Nephron (organoid): ENCODE measurements at regions not wholly inside any gene's neighbourhood (a gene's known extent, or its start where the extent isn't known, plus 50 kb on each side); places are given as distances from the start of the nearest gene placed in this dataset.

Experiments
- H3K27ac Mint-ChIP-seq, 3 experiments: 2 replicates each; pipeline ENCODE4 v1.8.0; 2020; ENCODE audit warnings: mixed read lengths in 3 of 3, mild to moderate bottlenecking in 2 of 3, moderate library complexity in 1 of 3
- H3K27me3 Mint-ChIP-seq: 2 replicates; pipeline ENCODE4 v1.8.0; 2021; ENCODE audit warnings: low read depth, mild to moderate bottlenecking, moderate library complexity, mixed read lengths
- H3K36me3 Mint-ChIP-seq: 2 replicates; pipeline ENCODE4 v1.8.0; 2020; ENCODE audit warnings: low read depth, mixed read lengths
- H3K4me1 Mint-ChIP-seq: 2 replicates; pipeline ENCODE4 v1.8.0; 2020; ENCODE audit warnings: mixed read lengths
- H3K4me3 Mint-ChIP-seq, 3 experiments: 2 replicates each; pipeline ENCODE4 v1.8.0; 2020; ENCODE audit warnings: mild to moderate bottlenecking in 3 of 3, mixed read lengths in 3 of 3, moderate library complexity in 2 of 3
- H3K9me3 Mint-ChIP-seq: 2 replicates; pipeline ENCODE4 v1.8.0; 2020; ENCODE audit warnings: mixed read lengths
- TF ChIP-seq, protein P1 (sequence below), 3 experiments: fragments of 200-600 bp; sonication (generic); IDR thresholded peaks; one replicate each; pipeline ENCODE4 v1.5.0; 2021; ENCODE audit warnings: antibody characterized with exemption in 3 of 3; ENCODE audit not compliant: unreplicated experiment in 3 of 3

DNA sequence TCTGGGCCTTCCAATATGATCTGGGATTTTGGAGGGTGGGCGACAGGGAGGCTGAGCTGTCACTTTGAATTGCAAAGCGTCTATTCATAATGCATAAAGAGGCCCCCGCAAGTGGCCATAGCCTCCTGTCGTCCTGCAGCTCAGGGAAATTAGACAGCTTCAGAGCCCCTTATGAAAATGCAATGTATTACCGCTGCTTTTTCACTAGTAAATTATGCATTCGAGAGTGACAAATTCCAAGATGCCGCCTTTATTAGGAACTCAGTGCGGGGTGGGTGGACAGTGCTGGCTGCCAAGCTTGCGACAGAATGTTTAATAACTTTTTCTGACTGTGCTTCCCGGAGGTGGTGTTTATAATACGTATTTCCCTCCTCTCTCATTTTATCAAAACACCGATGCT is 168.5 kb downstream of the DHX35 start:
- Mint-ChIP-seq H3K27ac (no peak overlapping the region), H3K36me3 (no peaks in the 10 kb centered on the region), H3K4me1 (peaks cover 6% of the 10 kb centered on the region), H3K9me3 (peaks cover 4% of the 10 kb centered on the region), H3K27me3 (no peaks in the 10 kb centered on the region), H3K4me3 (no peak overlapping the region)
- TF ChIP-seq, protein P1, sequence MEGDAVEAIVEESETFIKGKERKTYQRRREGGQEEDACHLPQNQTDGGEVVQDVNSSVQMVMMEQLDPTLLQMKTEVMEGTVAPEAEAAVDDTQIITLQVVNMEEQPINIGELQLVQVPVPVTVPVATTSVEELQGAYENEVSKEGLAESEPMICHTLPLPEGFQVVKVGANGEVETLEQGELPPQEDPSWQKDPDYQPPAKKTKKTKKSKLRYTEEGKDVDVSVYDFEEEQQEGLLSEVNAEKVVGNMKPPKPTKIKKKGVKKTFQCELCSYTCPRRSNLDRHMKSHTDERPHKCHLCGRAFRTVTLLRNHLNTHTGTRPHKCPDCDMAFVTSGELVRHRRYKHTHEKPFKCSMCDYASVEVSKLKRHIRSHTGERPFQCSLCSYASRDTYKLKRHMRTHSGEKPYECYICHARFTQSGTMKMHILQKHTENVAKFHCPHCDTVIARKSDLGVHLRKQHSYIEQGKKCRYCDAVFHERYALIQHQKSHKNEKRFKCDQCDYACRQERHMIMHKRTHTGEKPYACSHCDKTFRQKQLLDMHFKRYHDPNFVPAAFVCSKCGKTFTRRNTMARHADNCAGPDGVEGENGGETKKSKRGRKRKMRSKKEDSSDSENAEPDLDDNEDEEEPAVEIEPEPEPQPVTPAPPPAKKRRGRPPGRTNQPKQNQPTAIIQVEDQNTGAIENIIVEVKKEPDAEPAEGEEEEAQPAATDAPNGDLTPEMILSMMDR (IDR thresholded peaks at IDR 0.05; ENCODE audit: unreplicated experiment in 3 of 3): no peak

DNA sequence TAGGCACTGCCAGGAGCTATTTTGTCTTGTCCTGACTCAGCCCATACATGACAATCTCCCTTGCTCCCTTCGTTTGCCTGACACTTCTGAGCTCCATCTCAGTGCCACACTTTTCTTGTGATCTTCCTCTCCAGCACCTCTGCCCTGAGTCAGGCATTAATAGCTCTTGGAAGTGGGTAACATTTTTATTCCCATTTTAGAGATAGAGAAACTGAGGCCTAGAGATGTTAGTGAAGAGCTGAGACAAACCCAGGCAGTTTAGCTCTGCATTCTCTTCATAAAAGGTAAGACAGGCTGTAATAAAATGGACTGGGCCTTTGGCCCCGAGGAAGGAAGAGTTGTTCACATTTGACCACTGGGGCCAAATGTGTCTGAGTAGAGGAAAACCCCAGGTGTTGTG is 167.4 kb downstream of the DHX35 start:
- Mint-ChIP-seq H3K9me3 (peaks cover 7% of the 10 kb centered on the region), H3K4me3 (no peak overlapping the region), H3K36me3 (no peaks in the 10 kb centered on the region)

DNA sequence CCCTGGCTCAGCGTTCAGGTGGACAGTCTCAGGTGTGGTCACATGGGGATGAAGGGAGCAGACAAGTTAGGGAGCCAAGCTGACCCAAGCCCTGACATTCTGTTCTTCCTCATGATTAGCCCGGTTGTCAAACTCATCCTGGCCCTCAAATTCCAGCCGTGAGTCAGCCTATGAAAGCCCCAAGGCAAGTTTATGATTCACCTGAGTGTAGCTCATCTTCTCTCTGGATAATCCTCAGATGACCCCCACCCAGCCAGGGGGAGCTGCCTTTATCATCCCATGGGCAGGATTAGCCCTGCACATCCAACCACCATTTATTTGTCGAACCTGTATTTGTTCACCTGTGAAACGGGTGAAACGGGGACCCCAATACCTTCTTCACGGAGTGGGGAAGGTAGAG is 161.9 kb downstream of the DHX35 start:
- Mint-ChIP-seq H3K4me1 (peaks cover 9% of the 10 kb centered on the region), H3K4me3 (no peak overlapping the region), H3K27ac (no peak overlapping the region), H3K27me3 (peaks cover 19% of the 10 kb centered on the region), H3K9me3 (peaks cover 7% of the 10 kb centered on the region), H3K36me3 (no peaks in the 10 kb centered on the region)
- TF ChIP-seq, protein P1 (IDR thresholded peaks at IDR 0.05; ENCODE audit: unreplicated experiment in 3 of 3): no peak

More for the DNA sequence above, 167.4 kb downstream of the DHX35 start:
- Mint-ChIP-seq H3K27me3 (no peaks in the 10 kb centered on the region), H3K27ac (no peak overlapping the region), H3K4me1 (peaks cover 6% of the 10 kb centered on the region)
- TF ChIP-seq, protein P1 (IDR thresholded peaks at IDR 0.05; ENCODE audit: unreplicated experiment in 3 of 3): no peak

DNA sequence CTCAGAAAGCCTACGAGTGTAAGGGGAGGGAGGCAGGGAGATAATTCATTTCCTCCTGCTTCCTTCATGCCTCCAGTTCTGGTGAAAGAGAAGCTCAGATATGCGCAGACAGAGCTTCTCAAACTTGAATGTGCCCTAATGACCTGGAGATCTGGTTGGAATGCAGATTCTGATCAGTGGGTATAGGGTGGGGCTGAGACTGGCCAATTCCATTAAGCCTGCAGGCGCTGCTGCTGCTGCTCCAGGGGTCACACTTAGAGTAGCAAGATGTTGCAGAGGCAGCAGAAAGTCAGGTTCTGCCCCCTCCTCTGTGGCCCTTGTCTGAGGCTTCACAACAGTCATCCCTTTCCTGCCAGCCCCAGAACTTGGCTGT is 161.0 kb downstream of the DHX35 start:
- peaks cover 9% of the 10 kb centered on the region for H3K4me1 Mint-ChIP-seq
- H3K36me3 Mint-ChIP-seq: no peaks in the 10 kb centered on the region
- peaks cover 7% of the 10 kb centered on the region for H3K9me3 Mint-ChIP-seq
- no peak overlapping the region for H3K4me3 Mint-ChIP-seq
- no peak overlapping the region for H3K27ac Mint-ChIP-seq
- TF ChIP-seq, protein P1 (IDR thresholded peaks at IDR 0.05; ENCODE audit: unreplicated experiment in 3 of 3): no peak
- peaks cover 19% of the 10 kb centered on the region for H3K27me3 Mint-ChIP-seq

DNA sequence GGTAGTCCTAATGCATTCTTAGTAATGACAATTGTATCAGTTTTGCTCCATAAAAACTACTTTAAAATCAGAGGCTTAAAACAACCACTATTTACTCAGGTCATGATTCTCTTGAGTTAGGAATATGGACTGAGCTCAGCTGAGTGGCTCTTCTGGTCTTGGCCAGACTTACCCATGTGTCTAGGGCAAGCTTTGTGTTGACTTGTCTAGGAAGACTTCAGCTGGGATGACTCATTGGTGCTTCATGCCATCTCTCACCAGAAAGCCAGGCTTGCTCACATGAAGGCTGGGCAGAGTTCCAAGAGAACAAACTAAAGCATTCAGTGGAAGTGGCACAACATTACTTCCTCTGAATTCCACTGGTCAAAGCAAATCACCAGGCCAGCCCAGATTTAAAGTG is 155.3 kb downstream of the DHX35 start:
- TF ChIP-seq, protein P1 (IDR thresholded peaks at IDR 0.05; ENCODE audit: unreplicated experiment in 3 of 3): no peak
- Mint-ChIP-seq H3K27ac (no peak overlapping the region), H3K9me3 (peaks cover 2% of the 10 kb centered on the region), H3K4me3 (no peak overlapping the region), H3K4me1 (peaks cover 10% of the 10 kb centered on the region), H3K36me3 (no peaks in the 10 kb centered on the region), H3K27me3 (peaks cover 13% of the 10 kb centered on the region)

DNA sequence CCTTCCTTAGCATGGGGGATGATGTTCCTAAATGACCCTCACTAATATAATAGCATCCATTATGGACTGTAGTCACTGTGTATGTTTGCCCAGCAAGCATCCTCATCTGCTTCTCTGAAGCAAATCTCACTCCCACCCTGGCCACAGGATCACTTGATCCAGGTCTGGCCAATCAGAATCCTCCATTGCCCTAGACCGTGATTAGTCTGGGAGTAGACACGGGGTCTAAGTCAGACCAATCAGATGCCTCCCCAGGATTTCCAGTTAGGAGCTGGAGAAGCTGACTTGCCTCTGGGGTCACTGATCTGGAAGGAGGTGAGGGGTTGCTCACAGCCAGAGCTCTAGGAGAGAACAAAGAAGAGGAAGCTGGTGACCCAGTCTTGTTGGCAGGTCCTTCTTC is 153.9 kb downstream of the DHX35 start:
- Mint-ChIP-seq H3K9me3 (peaks cover 2% of the 10 kb centered on the region), H3K4me3 (no peak overlapping the region), H3K27ac (no peak overlapping the region), H3K4me1 (peaks cover 11% of the 10 kb centered on the region), H3K36me3 (no peaks in the 10 kb centered on the region), H3K27me3 (peaks cover 20% of the 10 kb centered on the region)
- TF ChIP-seq, protein P1 (IDR thresholded peaks at IDR 0.05; ENCODE audit: unreplicated experiment in 3 of 3): no peak
